GDM1 (cell line): ENCODE measurements at regions not wholly inside any gene's neighbourhood (a gene's known extent, or its start where the extent isn't known, plus 50 kb on each side); places are given as distances from the start of the nearest gene placed in this dataset.

Experiments
- DNase-seq: peaks from one replicate; lab custom pipeline; 2025; lab: John Stamatoyannopoulos, UW

DNA sequence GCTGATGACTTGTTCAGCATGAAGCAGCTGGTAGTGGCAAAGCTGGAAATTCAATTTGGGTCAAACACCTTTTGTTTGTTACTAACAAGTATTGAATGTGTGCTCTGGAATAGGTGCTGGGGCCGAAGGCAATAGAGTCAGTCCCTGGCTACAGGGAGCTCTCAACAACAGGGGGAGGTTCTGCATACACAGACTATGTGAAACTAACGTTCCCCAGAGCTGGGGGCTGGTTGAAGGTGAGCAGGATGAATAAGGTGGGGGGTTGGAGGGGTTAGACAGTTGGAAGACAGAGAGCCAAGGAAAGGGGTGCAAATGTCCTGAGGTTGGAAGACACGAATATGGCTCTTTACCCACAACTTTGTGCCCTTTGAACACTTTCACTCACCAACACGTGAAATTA lies 84.1 kb upstream of the PLPP4 start:
- no peak for DNase-seq

DNA sequence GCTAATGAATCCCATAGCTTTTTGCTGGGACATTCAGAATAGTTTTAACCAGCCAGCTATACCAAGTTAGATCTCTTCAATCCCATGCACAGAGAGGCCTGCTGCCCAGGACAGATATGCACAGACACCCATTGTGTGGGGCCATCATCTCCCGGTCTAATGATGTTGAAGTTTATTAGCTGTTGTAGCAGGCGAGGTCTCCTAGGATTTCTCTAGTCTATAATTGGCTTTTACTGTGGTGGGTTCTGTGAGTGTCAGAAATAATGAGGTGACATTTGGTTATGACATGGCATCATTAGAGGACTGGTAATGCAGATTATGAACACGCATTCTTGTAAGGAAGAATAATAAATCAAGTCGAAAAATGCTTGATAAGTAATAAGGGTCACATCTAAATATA lies 81.4 kb upstream of the PLPP4 start:
- DNase-seq, result no peak

DNA sequence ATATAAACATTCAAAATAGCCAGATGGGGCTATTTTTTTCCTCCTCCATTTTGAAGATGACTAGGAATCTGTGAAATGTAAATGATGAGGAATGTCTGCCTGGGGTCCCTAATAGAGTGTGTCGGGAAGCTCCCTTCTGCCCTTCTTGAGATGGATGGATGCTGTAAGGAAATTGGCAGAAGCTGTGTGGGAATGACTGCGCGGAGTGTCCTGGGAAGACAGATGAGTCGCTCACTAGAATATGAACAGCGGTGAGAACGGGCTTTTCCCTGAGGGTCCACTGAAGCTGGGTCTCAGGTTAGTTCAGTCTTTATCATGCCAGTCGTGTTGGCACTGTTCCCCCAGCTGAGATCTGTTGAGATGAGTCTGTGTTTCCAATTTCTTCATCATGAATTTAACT lies 75.1 kb upstream of the PLPP4 start:
- no peak for DNase-seq

DNA sequence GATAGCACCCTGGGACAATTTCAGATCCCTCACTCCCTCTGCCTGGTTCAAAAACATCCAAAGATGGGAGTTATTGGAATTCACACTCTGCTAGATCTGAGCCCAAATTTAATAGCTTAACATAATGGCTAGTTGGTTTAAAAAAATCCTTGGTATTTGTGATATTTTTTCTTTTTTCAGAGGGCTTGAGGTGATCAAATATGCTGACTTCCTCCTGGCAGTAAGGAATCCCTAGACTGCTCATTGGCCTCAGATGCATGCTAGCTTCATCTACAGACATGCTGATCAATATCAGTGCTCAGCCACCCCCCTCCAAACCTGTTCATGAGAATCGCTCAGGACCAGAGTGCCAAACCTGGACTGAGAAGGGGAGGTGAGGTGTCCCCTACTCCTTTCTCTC lies 74.7 kb upstream of the PLPP4 start:
- DNase-seq, result no peak

DNA sequence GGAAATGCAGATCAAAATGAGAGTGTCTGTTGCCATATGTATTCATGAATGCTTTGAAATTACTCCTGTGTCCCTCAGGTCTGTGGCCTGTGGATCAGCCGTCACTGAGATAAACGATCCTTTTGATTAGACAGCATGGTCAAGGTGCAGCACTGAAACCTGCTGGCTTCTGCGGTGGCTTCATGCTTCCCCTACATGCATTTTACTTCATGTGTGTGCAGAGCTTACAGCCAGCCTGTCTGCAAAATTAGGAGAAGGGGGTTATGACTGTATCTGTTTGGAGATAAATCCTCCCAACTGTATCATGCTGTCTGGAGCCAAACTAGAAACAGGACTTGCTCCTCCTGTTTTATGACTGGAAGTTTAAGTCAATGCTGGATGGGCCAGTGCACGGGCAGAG lies 71.0 kb upstream of the PLPP4 start:
- no peak for DNase-seq

DNA sequence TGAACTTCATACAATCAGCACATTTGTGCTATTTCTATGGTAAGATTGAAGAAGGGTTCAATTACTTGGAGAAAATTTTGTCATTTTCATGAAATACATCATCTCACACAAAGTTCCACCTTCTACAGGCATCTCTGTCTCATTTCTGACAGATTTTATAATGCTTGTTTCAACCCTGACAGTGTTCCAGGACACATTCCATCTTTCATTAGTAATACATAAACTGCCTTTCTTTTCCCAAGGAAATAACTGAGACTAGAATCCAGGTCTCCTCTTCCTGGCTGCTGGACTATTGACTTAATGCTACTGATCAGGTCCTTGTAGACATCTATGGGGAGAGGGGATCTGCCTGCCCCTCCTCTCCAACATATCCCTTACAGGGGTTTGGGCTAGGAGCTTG lies 70.1 kb upstream of the PLPP4 start:
- DNase-seq, result no peak

DNA sequence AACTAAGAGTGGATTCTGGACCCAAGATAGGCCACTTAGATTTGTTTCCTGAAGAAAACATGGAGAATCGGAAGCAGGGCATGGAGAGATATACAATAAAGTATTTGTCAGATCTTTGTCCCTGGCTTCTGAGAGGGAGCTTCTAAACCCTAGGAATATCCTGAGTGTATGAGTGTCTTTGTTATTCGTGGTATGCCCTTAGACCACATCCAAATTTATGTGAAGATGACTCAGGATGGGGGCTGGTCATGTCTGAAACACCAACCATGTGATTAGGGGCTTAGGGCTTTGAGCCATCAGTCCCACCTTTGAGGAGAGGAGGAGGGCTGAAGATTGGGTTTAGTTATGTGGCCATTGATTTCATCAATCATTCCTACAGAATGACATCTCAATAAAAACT lies 69.7 kb upstream of the PLPP4 start:
- no peak for DNase-seq

DNA sequence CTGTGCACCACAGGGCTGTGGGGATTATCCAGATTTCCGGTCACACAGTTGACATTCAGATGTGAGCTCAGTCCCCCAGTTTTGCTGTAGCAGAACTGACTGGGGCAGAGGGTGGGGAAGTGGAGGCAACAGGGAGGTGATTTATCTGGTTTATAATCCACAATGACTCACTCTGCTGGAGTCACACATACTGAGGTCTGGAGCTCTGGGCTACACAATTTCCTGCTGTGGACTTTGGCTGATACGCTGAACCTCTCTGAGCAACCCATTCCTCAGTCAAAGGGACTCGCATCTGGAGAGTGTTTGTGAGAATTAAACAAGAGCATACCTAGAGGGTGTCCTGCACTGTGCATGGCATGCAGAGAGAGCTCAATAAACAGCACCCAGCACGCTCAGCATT lies 64.8 kb upstream of the PLPP4 start:
- DNase-seq, result no peak

DNA sequence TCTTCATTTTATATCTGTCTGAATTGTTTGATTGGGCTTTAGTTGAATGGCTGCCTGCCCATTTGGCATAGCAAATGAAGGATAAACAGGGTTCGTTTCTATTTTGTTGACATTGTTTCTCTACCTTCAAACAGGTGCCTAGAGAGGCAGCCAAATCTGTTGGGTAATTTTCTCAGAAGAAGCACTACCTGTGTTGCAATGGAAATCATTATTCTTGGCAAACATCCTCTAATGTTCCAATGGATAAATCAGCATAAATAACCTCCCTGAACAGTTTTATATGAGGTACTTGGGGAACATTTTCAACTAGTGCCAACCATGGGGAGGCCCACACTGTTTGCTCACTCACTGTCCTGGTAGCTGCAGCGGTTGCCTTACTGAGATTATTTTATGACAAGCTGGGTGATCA lies 64.4 kb upstream of the PLPP4 start:
- DNase-seq, result no peak

DNA sequence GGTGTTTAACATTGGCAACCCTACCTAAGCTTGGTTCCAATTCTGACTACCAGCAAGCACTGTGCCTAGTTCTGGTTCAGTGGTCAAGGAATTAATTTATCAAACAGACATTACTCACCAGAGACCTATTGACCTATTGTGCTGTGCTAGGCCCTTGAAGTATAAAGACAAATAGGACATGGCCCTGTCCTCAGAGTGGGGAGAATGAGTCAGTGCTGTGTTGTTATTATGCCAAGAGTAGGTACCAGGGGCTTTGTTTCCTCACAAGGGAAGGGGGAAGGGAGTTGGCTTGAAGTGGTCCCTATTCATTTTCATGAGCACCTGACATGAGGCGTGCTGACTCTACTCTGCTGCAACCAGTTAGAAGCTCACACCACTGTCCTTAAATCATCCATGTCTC lies 62.6 kb upstream of the PLPP4 start:
- no peak for DNase-seq

DNA sequence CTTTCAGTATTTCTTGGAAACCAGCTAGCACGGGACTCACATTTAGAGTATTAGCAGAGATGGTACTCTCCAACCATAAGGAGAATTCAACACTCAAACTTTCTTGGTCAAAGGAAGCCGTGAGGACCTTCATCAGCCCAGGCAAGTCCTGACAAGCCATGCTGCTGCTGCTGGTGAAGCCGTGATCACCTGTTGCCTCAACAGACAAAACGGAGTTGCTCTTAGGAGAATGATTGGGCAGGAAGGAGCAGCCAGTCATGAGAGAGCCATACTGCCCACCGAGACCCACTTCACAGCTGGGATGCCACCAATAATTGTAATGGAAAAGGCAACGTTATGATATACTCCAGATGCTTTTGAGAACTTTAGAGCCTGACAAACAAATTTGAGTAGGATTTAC lies 60.8 kb upstream of the PLPP4 start:
- DNase-seq, result no peak

DNA sequence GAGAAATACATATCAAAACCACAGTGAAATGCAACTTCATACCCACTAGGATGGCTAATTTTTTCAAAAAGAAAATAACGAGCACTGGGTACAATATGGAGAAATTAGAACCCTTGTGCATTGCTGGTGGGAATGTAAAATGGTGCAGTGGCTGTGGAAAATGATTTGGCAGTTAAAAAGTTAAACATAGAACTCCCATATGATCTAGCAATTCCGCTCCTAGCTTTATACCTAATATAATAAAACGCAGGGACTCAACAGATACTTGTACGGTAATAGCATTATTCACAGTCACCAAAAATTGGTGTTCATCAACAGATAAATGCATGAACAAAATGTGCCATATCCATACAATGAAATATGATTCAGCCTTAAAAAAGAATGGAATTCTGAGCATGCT lies 58.8 kb upstream of the PLPP4 start:
- DNase-seq, result no peak

DNA sequence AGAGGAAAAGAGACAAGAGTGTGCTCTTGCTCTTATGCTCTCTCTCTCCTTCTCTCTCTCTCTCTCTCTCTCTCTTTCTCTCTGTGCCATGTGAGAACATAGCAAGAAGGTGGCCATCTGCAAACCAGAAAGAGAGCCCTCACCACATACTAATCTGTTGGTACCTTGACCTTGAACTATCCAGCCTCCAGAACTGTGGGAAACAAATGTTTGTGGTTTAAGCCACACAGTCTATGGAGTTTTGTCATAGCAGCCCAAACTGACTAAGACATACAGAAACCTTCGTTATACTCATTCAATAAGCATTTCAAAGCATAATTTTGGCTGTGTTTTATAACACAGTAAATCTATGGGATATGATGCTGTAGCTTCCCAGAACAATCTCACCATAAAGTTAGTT lies 56.4 kb upstream of the PLPP4 start:
- no peak for DNase-seq

DNA sequence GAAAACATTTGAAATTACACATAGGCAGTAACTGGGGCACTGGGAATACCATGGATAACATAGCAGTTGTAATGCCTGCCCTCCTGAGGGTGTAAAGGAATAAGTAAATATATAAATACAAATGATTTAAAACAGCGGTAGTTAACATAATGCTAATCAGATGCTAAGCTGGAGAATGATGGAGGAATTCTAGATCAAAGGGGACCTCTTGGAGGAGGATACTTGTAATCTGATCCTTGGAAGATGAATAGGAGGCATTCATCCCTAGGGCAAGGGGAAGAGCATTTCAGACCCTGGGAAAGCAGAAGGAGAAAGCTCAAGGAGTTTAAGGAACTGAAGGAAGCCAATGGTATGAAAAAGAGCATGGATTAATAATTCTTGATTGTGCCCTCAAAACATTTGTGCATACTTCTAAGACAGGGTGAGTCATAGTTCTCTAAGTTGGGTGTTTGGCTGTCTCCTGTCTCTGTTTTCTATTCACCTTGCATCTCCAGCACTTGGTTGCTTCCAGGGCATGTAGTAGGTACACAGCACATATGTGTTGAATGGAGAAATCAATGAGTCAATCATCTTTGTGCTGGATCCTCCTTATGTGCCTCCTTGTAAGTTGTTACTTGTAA lies 54.8 kb upstream of the PLPP4 start:
- DNase-seq, result no peak

DNA sequence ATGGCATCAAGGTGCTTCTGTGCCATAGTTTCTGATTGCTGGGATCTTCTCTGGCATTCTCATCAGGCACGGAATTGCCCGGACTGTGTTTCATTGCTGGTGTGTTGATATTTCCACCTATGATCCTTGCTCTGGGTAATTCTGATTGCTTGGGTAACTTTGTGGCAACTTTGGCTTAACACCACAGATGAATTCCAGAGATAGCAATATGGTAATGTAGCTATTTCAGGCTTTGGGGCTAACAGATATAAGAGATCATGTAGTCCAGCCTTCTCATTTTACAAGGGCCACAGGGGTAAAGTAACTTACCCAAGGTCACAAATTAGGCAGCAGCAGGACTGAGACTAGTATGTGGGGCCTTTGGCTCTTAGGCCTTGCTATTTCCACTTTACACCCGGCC lies 53.9 kb upstream of the PLPP4 start:
- DNase-seq, result no peak

DNA sequence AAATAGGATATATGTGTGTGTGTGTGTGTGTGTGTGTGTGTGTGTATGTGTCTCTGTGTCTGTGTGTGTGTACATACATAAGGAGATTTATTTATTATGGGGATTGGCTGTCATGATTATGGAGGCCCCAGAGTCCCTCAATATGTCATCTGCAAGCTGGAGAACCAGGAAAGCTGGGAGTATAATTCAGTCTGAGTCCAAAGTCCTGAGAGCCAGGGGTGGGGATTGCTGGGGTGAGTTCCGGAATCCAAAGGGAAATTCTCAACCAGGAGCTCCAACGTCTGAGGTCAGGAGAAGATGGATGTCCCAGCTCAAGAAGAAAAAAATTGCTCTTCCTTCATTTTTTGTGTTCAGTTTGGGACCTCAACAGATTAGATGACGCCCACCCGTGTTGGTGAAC lies 50.7 kb upstream of the PLPP4 start:
- DNase-seq, result no peak
